NT2/D1 (cell line): ENCODE measurements at regions not wholly inside any gene's neighbourhood (a gene's known extent, or its start where the extent isn't known, plus 50 kb on each side); places are given as distances from the start of the nearest gene placed in this dataset.

Experiments
- SUZ12 ChIP-seq: IDR thresholded peaks from 2 replicates; pipeline ENCODE4 v1.6.1; 2011; ENCODE audit not compliant: insufficient read length, insufficient read depth; ENCODE audit errors: extremely low read depth
- YY1 ChIP-seq: IDR thresholded peaks from 2 replicates; pipeline ENCODE4 v1.6.1; 2011; ENCODE audit not compliant: insufficient read length, insufficient read depth
- ZNF274 ChIP-seq: IDR thresholded peaks from 2 replicates; pipeline ENCODE4 v1.6.1; 2011; ENCODE audit warnings: mild to moderate bottlenecking, low read depth, low read length

- TF ChIP-seq ZNF274 (no peak), YY1 (no peak), SUZ12 (no peak)
Observed at GRCh38 chr21:35423709-35424108, 374.6 kb upstream of the RUNX1 start.
